ENCODE measurements at regions not wholly inside any gene's neighbourhood (a gene's known extent, or its start where the extent isn't known, plus 50 kb on each side); places are given as distances from the start of the nearest gene placed in this dataset.

DNA sequence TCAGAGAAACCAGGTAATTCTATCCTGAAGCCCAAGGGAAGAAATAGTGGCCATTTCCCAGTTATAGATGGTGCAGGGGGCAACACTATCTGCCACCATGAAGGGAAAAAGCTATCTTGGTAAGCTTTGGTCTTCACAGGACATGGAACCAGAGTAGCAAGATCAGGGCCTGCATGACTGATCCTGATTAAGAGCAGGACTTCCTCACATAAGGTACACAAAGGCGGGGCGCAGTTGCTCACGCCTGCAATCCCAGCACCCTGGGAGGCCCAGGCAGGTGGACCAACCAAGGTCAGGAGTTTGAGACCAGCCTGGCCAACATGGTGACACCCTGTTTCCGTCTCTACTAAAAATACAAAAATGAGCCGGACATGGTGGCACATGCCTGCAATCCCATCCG, 148.4 kb upstream of the USP9X start:
- H4K20me1 ChIP-seq (ENCODE audit: control insufficient read depth, insufficient read depth), result no peaks in the 10 kb centered on the region
- 85% methylated on average over 6 of the region's 6 CpGs for WGBS (ENCODE audit: insufficient coverage, insufficient replicate concordance, low lambda C conversion rate, missing lambda C conversion rate)
- ChIA-PET RAD21 (ENCODE audit: unreplicated experiment) (no interaction called here), CTCF (interaction anchor here (0.6 kb wide), 1 partner anchor 201 kb away, joined by 3 read pairs; no protein-coding TSS in a partner anchor), POLR2A (interaction anchor here (0.5 kb wide), 1 partner anchor 50 kb away, joined by 3 read pairs; no protein-coding TSS in a partner anchor), SMC1A (ENCODE audit: uncharacterized antibody, unreplicated experiment) (interaction anchor here (1.7 kb wide), 1 partner anchor 17 kb away, joined by 6 read pairs; no protein-coding TSS in a partner anchor)
- no peaks in the 10 kb centered on the region for H3K36me3 ChIP-seq (ENCODE audit: control insufficient read depth in 2 of 2, insufficient read depth in 2 of 2, low read length in 1 of 2)
- intact Hi-C loops (cut with micrococcal nuclease; ENCODE audit: unreplicated experiment) (no loop called here), in situ Hi-C loops (cut with MboI) (no loop called here)
- DNase-seq (ENCODE audit: low read depth, low spot score) (no peak), FAIRE-seq (no peak), ATAC-seq (no peak)
- no peak overlapping the region for H3K4me2 ChIP-seq (ENCODE audit: control insufficient read depth, insufficient read depth)
- no peak overlapping the region for H3K4me3 ChIP-seq
- H3K27ac ChIP-seq (ENCODE audit: control insufficient read depth, insufficient read depth), result no peak overlapping the region
- H3K4me1 ChIP-seq (ENCODE audit: control insufficient read depth, insufficient read depth, low read length), result peaks cover 6% of the 10 kb centered on the region
- BruUV-seq (replicated peaks), result no TSS peak
- H3K9ac ChIP-seq (ENCODE audit: control insufficient read depth, insufficient read depth, low read length), result no peak overlapping the region
- no peaks in the 10 kb centered on the region for H3K27me3 ChIP-seq (replicated peaks in 1 of 2; ENCODE audit: control insufficient read depth in 2 of 2, insufficient read depth in 2 of 2, low read length in 1 of 2)
- no peaks in the 10 kb centered on the region for H3K79me2 ChIP-seq (ENCODE audit: control insufficient read depth, insufficient read depth, low read length)
- TF ChIP-seq SMAD1 (IDR thresholded peaks at IDR 0.05; ENCODE audit: low read depth, partially characterized antibody) (no peak), YBX1 (IDR thresholded peaks at IDR 0.05) (no peak), CREM (IDR thresholded peaks at IDR 0.05; ENCODE audit: low read depth) (no peak), GATAD2B (conservative IDR thresholded peaks at IDR 0.05; ENCODE audit: low read depth) (no peak), BRCA1 (IDR thresholded peaks at IDR 0.05; ENCODE audit: low read depth, low read length) (no peak), SP1 (IDR thresholded peaks at IDR 0.05; ENCODE audit: low read depth, low read length) (no peak)
- TF ChIP-seq, protein P1, sequence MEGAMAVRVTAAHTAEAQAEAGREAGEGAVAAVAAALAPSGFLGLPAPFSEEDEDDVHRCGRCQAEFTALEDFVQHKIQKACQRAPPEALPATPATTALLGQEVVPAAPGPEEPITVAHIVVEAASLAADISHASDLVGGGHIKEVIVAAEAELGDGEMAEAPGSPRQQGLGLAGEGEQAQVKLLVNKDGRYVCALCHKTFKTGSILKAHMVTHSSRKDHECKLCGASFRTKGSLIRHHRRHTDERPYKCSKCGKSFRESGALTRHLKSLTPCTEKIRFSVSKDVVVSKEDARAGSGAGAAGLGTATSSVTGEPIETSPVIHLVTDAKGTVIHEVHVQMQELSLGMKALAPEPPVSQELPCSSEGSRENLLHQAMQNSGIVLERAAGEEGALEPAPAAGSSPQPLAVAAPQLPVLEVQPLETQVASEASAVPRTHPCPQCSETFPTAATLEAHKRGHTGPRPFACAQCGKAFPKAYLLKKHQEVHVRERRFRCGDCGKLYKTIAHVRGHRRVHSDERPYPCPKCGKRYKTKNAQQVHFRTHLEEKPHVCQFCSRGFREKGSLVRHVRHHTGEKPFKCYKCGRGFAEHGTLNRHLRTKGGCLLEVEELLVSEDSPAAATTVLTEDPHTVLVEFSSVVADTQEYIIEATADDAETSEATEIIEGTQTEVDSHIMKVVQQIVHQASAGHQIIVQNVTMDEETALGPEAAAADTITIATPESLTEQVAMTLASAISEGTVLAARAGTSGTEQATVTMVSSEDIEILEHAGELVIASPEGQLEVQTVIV (IDR thresholded peaks at IDR 0.05; ENCODE audit: borderline replicate concordance, partially characterized antibody), result no peak
- no peaks in the 10 kb centered on the region; the same call in 2 of the 3 replicates for H3K9me3 ChIP-seq (replicated peaks; ENCODE audit: control insufficient read depth, insufficient read depth, low read length)
- no peak overlapping the region for H2AFZ ChIP-seq (ENCODE audit: control insufficient read depth, low read depth, low read length)
